Epithelial cell of prostate (primary cell): ENCODE measurements at regions not wholly inside any gene's neighbourhood (a gene's known extent, or its start where the extent isn't known, plus 50 kb on each side); places are given as distances from the start of the nearest gene placed in this dataset.
"Not testable (repeated sequence)": the region's sequence is repeated elsewhere in the genome, so short reads cannot be mapped to it uniquely, and the experiment has no call there.

ENCODE experiments used
- DNase-seq: peaks from one replicate; pipeline ENCODE4 v3.0.0-alpha.2; 2011; ENCODE audit warnings: low read depth, low spot score
- H3K27ac ChIP-seq: fragments of 450-650 bp; 2 replicates; pipeline ENCODE4 v1.5.1; 2017; ENCODE audit warnings: mild to moderate bottlenecking

DNA sequence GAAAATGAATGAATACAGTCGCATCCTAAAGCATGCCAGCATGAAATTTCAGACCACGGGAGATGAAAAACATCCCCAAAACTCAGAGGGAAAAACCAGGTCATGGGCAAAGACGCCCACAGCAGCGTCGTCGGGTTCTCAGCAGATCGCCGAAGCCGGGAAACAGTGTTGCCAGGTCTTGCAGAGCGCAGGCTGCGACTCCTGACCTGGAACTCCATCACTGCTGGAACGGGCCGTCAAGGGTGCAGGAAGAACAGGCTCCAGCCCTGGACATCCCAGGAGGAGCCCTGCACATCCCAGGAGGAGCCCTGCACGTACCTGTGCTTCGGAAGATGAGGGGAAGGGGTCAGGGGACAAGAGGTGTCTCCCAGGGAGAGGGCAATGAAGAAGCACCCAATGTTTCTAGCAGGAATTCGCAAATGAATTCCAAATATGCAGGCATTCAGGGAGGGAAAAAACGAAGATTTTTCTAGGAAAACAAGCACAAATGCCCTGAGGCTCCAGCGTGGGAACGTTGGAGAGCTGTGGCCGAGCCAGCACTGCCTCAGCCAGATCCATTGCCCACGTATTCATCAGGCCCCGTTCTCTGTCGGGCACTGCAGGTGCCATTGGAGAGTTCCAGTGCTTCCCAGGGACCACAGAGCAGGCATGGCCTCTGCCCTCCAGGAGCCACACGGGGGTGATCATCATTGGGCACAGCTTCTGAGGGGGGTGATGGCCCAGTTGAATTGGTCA, 1110.4 kb downstream of the BRD1 start:
- no peak overlapping the region for H3K27ac ChIP-seq
- no peak for DNase-seq

GRCh38 chr22:48716154-48716553, 1111.5 kb downstream of the BRD1 start:
- not testable (repeated sequence) for DNase-seq, H3K27ac ChIP-seq

DNA sequence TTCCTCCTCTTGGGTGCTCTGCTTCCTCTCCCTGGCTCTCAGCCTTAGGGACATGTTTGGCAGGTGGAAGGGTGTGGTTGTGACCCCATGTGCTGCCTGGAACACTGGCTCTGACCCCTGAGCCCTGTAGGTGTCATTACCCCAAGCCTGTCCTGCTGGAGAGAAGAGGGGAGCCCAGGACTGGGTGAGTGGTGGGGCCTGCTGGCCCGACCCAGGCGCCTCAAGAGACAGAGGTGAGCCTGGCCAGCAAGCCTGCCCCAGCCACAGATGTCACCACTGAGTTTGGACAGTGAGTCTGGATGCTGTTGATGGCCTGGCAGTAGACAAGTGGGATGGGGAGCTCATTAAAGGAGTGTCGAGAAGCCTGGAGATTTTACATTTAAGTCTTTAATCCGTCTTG, 1112.2 kb downstream of the BRD1 start:
- DNase-seq = no peak
- H3K27ac ChIP-seq = no peak overlapping the region

DNA sequence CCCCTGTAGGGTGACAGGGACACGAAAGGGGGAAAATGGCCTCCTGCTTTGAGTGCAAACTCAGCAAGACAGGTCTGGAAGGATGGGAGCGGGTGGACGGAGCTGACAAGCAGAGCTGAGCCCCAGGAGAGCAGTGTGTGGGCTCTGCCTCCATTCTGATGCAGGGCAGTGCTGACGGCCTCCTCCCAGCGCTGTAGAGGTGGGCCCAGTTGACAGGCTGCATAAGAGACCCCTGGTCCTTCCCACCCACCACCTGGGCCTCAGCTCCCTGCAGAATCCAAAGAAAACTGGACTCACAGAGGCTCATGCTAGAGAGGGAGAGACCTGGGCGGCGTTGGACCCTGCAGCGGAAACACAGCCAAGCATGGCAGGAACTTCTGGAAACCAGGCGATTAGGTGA, 1113.4 kb downstream of the BRD1 start:
- H3K27ac ChIP-seq = no peak overlapping the region
- DNase-seq = no peak

GRCh38 chr22:48713272-48714205, 1114.1 kb downstream of the BRD1 start:
- DNase-seq = no peak
- H3K27ac ChIP-seq = no peak overlapping the region

- no peak overlapping the region for H3K27ac ChIP-seq
- DNase-seq = no peak
Observed at GRCh38 chr22:48712558-48713271, 1115.0 kb downstream of the BRD1 start.

DNA sequence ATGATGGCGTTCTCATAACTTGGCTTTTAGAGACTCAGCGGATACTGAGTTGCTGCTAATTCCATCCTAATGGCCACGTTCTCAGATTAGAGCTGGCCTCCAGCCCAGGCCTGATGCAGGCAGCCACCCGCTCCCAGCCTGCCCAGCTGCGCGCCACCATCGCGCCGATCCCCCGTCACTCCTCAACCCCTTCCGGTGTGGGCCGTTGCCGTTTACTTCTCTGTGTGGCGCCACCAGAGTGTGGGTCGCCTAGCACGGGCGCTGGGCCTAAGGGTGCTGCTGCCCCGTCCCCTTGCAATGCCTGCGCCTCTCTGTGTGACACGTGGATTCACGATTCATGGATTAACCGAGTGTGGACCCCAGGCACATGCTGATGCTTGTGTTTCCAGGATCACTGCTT, 1116.0 kb downstream of the BRD1 start:
- no peak for DNase-seq
- H3K27ac ChIP-seq = no peak overlapping the region

GRCh38 chr22:48711031-48711431, 1116.6 kb downstream of the BRD1 start:
- H3K27ac ChIP-seq = no peak overlapping the region
- no peak for DNase-seq

DNA sequence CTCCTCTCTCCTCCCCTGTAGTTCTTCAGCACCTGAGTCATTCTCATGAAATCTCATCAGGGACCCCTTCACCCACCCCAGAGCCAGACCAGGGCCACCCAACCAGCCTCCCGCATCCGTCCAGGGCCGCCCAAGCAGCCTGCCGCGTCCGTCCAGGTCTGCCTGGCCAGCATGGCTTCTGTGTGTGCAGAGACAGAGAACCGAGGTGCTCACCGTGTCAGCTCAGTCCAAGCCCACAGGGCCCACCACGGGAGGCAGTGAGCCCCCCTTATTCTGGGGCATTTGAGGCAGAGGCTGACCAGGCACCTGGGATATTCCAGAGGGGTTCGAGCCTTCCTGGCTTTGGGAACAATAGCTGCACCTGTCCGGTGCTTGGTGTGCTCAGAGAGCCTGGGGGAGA, 1117.3 kb downstream of the BRD1 start:
- no peak for DNase-seq
- no peak overlapping the region for H3K27ac ChIP-seq

GRCh38 chr22:48709976-48710375, 1117.7 kb downstream of the BRD1 start:
- DNase-seq = no peak
- no peak overlapping the region for H3K27ac ChIP-seq

DNA sequence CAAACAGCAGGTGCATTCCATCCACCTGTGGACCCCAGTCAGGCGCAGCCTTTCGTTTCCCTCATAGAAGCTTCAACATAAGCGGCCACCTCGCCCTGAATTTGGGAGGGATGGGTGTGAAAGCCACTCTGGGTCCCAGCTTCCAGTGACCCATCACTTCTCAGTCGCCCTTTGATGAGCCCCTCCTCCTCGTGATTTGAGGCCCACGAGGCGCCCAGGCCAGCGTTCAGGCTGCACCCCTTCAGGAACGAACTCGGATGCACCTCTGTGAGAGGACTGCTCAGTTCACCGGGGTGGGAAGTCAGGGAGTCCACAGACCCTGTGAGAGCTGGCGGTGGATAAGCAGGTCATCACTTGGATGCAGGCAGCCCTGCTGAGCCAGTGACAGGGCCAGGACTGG, 1118.2 kb downstream of the BRD1 start:
- DNase-seq = no peak
- no peak overlapping the region for H3K27ac ChIP-seq

GRCh38 chr22:48708558-48709245, 1119.0 kb downstream of the BRD1 start:
- no peak for DNase-seq
- H3K27ac ChIP-seq = no peak overlapping the region

GRCh38 chr22:48707763-48708557, 1119.7 kb downstream of the BRD1 start:
- DNase-seq = no peak

GRCh38 chr22:48706934-48707762, 1120.5 kb downstream of the BRD1 start:
- DNase-seq = no peak
- no peak overlapping the region for H3K27ac ChIP-seq

More at GRCh38 chr22:48707763-48708557, 1119.7 kb downstream of the BRD1 start:
- H3K27ac ChIP-seq = no peak overlapping the region

DNA sequence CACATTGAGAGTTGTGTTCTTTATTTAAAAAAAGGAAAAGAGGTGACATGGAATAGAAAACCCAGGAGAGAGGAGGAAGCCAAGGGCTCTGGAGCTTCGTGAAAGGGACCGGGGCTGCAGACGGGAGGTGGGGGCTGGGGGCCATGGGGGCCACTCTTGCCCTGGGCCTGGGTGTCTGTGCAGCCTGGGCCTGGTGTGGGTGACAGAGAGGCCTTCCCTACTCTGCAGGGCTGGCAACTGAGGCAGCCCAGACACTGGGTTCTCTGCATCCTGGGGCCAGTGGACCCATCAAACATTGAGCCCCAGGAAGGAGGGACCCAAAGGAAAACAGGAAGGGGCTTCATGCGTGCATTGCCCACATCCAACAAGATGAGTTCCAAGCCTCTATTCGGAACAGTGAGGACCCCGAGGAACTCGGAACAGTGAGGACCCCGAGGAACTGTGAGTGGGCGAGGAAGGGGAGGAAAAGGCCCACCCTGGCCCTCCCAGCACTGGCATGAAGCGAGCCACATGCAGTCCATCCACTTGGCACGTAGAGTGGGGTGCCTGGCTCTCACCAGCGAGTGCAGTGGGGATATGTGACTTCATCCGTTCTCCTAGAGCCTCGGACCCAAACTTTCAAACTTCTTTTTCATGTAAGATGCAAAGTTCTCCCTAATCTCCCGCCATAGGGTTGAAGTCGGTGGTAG, 1121.6 kb downstream of the BRD1 start:
- H3K27ac ChIP-seq = no peak overlapping the region
- DNase-seq = no peak

DNA sequence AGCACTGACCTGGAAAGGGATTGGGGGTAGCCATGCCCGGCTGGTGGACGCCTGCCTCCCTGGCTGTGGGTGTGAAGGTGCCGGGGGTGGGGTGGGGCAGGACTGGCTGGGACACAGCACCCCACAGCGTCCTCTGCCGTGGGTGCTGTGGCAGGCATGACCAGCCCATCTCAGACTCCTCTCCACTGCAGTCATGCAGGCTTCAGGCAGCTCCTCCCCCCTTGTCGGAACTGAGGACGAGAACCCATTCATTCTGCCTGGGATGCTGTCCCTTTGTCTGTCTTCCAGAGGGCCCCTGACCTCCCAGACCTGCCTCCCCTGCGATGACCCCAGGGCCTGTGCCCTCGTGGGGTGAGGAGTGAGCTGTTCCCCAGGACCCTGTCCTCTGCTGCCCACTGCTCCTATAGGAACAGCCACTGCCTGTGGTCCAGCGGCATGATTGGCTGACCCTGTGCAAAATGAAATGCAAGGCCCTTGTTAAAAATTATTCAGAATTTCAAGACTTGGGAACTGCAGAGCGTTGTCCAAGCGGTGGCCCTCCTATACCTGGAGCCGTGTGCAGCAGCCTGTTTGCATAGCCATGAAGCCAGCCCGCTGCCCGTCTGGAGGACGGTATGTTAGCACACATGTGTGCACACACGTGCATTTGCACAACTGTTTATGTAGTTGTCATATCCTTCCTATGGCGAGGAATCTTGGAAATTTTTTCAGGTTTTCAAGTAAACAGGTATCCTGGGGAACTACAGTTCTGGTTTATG, 1122.3 kb downstream of the BRD1 start:
- no peak for DNase-seq
- no peak overlapping the region for H3K27ac ChIP-seq

DNA sequence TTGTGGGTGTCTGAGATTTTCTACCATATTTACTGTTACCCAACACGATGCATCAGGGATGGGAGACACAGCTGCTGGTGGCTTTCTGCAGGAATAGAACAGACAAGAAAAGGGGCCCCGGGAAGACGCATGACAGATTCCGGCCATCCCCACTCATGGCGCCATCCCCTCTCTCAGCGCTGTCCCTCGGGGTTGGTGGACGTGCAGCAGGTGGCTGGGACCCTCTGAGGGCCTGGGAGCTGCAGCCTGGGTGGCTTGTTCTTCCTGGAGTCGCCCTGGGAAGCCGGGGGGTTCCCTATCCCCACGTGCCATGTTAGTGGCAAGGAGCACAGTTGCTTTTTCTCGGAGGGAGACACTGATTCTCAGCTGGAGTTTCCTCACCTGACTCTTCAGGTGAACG, 1123.3 kb downstream of the BRD1 start:
- no peak overlapping the region for H3K27ac ChIP-seq

More for the DNA sequence above, 1123.3 kb downstream of the BRD1 start:
- no peak for DNase-seq
